Fibroblast of upper back skin (primary cell): ENCODE measurements at regions not wholly inside any gene's neighbourhood (a gene's known extent, or its start where the extent isn't known, plus 50 kb on each side); places are given as distances from the start of the nearest gene placed in this dataset.
"Not testable (repeated sequence)": the region's sequence is repeated elsewhere in the genome, so short reads cannot be mapped to it uniquely, and the experiment has no call there.

ENCODE experiments used
- DNase-seq: peaks from one replicate; pipeline ENCODE4 v3.0.0-alpha.2; 2013

DNA sequence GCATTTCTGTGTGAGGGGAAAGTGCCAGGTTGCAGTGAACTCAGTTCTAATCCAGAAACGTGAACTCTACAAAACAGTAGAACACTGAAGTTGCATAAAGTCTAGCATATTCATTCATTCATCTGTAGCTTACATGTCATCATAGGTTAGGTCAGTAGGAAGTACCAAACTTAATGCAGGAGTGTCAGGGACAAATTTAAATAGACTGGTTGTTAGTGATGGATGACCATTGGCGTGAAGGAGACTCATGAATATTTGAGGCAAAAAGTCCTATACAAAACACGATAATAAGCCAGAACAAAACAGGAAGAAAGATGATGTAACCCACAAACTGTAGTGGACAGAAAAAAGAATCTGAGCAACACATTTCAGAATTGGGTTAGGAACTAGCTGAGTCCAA, 592.8 kb upstream of the PCDH10 start:
- DNase-seq, result no peak

DNA sequence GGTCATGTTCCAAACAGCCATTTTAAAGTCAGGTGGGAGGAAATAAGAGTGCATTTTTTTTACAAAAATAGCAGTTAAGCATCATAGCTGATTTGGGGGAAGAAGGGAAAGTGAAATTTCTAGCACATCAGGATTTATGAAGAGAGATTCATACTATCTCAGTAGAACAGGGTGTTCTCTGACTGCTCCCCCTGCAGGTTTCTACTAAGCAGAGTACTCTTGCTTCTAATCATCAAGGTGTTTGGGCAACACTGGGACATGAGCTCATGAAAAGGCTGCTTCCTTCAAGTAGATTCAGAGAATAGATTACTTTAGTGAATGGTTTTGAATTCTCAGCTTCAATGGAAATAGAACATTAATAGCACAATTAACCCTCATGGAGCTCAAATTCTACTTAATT, 591.4 kb upstream of the PCDH10 start:
- no peak for DNase-seq

DNA sequence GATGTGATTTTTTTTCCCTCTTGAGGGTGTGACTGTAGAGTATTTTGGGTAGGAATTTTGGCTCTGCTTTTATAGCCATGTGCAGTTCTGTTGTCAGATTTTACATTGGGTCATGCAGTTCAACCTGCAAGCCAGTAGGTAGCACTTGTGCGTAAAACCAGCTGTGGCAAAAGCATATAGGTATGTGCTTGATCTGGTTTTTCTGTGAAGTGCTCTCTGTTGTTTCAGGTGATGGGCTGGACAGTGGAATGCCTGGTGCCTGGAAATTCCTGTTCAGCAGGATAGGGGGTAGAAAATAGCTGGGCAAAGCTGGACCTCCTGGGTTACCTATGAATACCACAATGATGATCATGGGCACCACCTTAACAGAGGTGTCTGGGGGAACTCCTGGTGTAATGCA, 584.2 kb upstream of the PCDH10 start:
- DNase-seq, result no peak

DNA sequence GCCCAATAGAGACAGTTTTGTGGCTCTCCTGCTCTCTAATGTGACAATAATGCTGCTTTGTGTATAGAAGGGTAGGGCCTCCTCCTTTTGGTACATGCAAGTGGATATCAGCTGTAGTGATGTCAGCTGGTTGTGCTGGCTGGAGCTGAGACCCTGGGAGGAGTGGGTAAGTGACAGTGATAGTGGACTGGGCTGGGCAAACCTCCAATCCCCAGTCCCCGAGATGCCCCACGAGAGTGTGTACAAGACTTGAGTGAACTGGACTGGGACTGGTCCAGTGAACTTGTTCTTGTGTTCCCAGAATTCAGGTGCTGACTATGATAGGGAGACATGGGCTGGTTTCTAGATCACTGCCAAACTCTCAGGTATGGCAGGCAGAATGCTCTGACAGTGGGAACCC, 583.6 kb upstream of the PCDH10 start:
- DNase-seq, result no peak

DNA sequence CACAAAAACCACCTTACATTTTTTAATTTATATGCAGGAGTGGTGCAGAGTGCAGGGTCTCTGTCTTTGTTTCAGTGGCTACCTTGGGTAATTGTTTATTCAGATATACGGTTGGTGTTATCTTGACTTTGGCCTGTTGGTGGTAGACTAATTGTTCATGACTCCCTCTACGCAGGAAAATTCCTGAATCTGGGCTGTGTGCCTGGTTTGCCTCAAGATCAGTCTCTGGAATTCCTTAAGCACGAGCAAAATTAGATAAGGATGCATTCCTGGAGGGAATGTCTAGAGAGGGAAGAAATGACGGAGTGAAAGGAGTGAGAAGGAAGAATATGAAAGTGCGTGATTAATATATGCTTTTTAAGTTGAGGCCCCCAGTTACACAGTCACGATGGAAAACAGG, 576.9 kb upstream of the PCDH10 start:
- DNase-seq, result peak; percentile 29

DNA sequence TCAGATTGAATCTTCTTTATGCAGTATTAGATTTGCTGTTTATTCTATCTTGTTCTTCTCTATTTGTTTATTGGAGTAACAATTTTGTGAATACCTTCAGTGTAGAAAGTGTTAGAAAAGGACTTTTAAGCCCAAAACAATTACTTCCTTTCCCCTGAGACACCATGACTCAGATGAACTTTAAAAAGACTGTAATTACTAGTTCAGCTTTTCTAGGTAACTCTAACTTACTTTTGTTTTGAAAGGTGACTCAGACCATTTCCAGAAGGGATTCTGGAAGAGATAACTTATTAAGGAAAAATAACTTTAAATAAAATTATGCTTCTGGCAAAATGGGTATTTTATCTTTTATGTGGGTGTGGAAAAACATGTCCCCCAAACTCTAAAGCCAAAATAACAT, 561.5 kb upstream of the PCDH10 start:
- peak; percentile 5 for DNase-seq

DNA sequence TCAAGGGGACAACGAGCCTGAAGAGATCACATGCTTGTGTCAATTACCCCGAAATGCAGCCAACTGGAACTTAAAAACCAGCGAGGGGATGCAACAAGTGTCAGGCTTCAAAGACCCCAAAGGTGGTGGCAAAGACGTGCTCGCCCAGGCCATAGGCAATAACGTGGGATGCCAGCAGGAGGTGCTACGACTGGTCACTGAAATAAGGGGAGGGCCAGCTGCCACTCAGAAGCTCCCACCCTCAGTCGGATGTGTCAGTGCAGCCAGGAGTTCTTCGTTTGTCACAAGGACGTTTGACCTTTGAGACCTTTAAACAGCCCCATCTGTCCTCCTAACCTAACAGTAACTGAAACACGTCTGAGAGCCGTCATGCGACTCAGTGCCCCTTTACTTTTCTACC, 556.8 kb upstream of the PCDH10 start:
- no peak for DNase-seq

DNA sequence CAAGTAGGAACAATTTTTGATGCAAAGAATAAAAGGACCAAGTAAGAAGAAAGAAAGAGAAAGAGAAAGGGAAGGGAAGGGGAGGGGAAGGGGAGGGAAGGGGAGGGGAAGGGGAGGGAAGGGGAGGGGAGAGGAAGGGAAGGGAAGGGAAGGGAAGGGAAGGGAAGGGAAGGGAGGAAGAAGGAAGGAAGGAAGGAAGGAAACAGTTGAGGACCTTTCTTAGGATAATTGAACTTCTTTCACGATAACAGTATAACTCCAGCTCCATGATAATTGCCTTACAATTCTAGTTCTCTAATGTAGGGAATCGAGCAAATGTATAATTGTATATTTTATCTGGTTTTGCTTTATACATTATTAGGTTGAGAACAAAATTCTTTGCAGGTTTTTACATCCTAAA, 556.2 kb upstream of the PCDH10 start:
- DNase-seq, result no peak

DNA sequence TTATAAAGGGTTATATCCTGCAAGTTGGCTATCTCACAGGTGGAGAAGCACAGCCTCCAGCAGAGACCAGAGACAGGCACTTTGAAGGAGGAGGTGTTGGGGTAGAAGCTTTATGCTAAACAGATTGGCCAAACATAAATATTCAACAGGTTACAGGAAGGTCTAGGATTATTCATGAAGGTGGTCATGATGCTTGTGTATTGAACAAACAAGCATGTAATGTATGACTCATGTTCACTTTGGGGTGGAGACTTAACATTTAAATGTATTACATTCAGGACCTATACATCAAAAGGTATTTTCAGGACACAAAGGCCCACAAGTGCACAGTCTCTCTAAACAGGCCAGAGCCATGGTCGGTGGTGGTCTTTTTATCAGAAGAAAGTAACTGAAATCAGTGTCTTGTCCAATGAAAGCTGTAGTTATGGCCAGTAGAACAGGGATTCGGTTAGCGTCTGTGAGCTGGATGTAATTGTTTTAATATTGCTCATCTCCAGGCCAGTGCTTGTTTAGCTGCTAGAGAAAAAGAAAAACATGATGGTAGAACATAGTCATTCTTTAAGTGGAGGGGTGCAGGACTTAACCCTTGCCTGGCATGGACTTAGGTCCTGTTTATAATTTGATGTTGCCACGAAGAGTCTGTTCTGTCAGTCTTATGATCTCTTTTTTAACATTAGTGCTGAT, 555.2 kb upstream of the PCDH10 start:
- no peak for DNase-seq

DNA sequence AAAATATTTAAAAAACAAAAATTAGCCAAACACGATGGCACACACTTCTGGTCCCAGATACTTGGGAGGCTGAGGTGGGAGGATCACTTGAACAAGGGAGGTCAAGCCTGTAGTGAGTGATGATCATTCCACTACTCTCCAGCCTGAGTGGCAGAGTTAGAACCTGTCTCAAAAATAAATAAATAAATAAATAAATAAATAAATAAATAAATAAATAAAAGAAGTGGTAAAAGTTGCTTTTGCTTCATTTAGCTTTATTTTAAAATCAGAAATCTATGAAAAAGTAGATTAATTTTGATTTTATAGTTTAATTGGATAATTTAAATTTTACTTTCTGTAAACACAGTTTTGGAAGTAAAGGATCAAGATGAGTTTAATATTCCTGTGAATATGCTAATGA, 552.9 kb upstream of the PCDH10 start:
- DNase-seq, result no peak

DNA sequence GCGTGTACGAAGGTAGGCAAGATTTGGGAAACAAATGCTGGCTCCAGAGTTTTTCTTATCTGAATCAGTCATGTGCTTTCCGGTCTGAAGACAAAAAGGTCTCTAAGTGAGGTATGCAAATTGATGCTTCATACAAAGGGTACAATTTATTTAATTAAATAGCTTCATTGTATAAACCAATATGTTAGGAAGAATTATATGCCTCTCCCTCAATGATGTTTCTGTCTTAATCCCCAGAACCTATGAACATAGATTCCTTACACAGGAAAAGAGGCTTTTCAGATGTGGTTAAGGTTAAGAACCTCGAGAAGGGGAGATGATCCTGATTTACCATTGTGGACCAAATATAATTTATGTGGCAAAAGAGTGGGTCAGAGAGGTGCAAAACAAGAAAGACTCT, 543.5 kb upstream of the PCDH10 start:
- no peak for DNase-seq

DNA sequence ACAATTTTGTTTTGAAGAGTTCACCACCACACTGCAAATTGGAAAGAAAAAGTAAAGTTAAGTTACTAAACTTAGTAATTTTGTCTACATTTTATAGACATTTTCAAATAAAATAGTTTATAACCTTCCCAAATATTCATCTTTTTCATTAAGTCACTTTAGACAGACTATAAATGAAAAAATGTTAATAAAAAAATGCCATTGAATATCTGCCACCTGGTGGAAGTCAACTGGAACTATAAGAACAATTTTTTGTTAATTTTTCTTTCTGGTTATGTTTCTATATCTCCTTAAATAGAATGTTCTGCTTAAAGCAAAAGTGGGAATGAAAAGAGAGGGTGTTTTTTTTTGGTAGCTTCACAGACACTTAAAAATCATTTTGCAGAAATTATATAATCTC, 534.4 kb upstream of the PCDH10 start:
- DNase-seq, result no peak

DNA sequence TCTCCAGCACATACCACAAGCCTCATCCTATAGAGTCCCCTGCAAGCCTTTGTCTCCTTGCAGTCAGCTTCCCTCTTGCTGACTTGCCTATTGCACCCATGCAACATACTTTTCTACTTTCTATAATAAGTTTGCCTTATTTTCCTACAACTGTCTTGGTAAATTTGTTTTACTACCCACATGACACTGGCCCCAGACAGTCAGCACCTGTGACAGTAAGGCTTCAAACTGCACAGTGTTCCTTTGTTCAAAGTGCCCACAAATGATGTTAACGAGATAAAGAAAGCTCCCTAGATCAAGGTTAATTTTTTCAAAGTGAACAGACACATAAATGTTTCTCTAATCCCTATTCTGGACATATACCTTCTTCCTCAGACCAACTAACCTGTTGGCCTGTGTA, 529.1 kb upstream of the PCDH10 start:
- no peak for DNase-seq

DNA sequence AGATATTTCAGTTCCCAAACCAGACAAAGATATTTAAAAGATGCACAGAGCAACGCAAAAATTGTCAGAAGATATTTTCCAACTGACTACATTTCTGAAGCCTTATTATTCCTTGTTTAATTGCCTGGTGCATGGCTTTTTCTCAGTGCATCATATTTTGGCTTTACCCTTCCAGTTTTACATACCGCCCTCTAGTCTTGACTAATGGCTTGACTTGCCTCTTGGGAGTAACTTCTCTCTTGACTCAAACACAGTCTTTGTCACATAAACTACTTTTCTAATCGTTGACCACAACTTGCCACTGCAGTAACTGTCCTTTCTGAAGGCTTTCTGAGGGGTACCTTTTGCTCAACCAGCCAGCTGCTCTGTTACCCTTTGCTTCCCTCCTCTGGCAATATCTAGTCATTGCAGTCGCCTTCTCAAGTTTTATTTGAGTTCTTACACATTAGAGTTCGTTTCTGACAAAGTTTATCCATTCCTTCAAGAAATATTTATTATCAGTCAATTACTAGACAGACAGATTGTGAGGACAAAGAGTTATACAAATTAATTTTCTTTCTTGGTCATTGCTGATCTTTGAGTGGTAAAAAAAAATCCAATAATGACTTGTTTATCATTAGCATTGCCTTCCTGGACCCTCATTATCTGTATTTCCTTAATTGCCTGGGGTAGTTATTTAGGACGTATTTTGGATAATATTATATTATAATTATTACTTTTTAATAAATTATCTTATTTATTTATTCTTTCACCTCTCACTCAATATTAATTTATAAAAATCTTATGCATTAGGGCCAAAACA, 506.9 kb upstream of the PCDH10 start:
- DNase-seq, result peak; percentile 43

DNA sequence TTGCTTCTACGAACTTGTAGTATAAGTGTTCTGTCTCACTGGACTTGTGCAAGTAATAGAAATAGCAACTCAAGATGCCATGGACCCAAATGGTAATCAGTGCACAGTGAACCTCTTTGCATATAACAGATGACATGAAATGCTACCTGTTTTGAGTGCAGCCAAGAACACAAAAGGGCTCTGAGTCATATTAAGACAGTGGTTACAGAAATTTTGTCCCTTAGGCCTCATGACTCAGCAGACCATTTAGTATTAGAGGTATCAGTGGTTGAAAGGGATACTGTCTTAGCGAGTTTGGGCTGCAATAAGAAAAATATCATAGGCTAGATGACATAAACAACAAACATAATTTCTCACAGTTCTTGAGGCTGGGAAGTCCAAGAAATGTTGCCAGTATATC, 502.9 kb upstream of the PCDH10 start:
- DNase-seq, result no peak

DNA sequence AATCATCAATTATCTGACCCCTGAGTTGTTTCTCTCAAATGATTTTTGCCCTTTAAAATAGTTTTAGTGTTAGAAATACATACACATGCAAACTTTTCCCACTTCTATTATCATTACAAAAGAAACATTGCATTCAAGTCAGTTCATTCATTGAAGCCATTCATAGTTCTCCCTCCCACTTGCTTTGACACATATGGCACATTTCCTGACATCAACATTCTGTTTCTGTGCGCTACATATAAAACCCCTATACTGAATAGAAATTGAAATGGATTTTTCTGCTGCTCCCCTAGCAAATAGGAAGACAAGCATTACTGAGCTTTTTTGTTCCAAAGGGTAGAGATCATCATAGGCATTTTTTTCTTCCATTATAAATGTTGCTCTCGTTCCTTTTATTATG, 497.9 kb upstream of the PCDH10 start:
- no peak for DNase-seq

DNA sequence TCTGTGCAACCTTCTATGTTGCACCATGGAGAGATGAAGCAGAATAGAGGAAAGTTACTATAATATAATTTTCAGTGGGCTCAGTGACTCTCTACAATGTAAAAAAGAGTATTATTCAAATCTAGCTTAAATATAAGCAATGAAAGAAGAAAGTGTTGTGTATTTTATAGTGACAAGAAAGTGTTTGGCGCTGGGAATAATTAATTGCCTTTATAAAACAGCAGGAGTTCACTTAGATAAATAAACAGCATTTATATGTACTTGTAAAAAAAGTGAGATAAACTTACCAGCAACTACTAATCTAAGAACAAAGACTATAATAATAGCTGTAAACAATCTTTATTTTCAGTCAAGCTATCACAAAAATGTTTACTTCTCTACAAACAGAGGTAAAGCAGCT, 488.9 kb upstream of the PCDH10 start:
- DNase-seq, result no peak

DNA sequence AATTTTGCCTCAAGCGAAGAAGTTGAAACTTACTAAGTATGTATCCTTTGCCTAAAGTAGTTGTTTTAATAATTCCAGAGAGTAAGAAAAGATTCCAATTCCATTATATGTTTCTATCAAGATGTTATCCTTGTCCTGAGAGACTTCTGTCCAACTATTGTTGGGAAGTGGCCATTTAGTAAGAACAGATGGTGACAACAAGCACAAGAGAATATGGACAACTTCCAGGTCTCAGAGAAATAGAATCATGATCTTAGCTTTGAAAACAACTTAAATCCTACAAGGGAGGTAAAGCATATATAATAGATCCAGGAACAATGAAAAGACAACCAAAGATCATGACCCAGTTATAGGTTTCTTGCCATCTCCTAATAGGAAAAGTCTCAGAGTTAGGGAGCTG, 486.6 kb upstream of the PCDH10 start:
- DNase-seq, result no peak

DNA sequence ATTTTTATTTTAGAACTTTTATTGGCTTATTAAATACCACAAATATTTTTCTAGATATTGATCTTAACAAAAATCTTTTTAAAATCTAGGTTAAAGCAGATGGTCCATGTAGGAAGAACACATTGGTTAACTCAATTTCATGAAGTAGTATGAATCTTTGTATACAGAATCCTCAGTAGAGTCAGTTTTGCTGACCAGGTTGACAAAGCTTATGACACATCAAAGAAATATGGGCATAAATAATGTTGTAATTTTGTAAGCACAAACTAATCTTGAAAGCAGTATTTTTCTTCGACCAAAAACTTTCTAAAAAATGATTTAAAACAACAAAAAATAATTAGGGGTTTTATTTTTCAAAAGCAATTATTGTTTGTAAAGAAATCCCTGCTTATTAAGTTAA, 479.3 kb upstream of the PCDH10 start:
- DNase-seq, result no peak

DNA sequence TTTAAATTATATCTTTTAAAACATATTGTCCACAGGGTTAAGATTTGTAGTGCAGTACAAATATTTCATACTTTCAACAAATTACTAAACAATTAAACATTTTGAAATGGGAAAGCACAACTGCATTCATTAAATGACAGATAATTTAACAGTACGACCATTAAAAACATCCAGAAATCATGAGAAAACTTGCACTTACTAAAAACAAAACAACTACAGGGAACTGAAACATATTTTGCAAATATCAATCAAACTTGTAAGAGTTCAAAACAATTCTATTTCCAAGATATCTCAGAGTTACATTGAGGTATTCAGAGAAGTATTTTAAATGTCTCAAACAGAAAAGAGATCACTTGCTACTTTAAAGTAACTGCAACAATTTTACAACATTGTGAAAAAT, 478.5 kb upstream of the PCDH10 start:
- DNase-seq, result no peak

DNA sequence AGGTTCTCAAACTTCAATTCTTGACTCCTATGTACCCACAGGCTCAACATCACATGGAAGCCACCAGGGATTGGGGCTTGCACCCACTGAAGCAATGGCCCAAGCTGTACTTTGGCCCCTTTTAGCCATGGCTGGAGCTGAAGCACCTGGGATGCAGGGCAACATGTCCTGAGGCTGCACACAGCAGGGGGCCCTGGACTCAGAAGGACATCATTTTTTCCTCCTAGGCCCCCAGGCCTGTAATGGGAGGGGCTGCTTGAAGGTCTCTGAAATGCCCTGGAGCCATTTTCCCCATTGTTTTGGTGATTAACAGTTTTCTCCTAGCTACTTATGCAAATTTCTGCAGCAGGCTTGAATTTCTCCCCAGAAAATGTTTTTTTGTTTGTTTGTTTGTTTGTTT, 465.1 kb upstream of the PCDH10 start:
- no peak for DNase-seq

DNA sequence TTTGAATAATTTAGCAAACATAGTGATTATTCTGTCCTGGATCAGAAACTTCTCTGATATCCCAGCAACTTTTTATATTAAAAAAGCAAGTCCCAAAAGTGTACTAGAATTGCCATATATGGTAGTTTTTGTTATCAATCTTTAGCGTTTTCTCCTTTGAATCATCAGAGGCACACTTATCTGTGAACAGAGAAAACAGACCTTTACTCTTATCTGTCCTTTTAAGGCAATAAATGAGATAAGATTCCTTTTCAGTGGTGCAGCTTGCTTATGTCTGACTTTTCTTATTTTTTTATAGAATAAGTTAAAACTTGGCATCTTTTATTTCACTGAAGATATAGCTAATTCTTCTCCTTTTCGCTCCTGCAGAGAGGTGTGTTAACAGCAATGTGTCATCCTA, 458.1 kb upstream of the PCDH10 start:
- no peak for DNase-seq

DNA sequence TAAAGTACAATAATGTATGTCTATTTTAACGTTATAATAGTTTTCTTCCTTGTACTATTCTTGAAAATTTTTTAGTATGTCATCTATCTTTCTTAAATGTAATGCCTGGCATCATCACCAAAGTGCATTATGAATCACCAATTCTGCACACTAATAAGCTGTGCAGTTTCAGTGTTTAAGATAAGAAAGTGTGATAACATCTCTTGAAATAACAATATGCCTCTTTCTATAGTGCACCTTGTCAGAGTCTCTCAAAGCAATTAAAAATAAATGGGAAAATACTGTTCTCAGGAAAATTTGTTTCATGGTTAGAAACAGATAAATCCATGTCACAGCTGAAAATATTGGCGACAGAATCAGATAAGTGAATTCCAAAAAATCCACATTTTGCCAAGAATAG, 457.4 kb upstream of the PCDH10 start:
- DNase-seq, result no peak

DNA sequence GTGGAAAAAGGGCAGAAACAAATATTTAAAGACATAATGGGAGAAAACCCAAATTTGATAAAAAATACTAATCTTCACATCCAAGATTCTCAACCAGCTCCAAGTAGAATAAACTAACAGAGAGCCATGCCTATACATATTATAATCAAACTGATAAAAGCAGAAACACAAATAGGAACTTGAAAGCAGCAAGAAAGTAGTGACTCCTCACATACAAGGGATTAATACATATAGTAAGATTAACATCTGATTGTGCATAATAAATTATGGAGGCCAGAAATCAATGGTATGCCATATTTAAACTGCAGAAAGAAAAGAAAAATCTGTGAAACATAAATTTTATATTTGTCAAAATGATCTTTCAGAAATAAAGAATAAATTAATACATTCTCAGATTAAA, 454.3 kb upstream of the PCDH10 start:
- DNase-seq, result no peak

DNA sequence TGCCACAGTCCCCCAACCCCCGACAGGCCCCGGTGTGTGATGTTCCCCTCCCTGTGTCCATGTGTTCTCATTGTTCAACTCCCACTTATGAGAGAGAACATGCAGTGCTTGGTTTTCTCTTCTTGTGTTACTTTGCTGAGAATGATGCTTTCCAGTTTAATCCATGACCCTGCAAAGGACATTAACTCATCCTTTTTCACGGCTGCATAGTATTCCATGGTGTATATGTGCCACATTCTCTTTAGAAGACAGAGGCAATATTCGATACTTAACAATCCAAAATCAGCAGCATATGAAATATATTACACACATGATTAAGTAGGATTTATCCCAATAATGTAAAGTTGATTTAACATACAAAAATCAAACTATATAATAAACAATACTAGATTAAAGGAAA, 451.6 kb upstream of the PCDH10 start:
- not testable (repeated sequence) for DNase-seq
